GM19468 (cell line): ENCODE measurements at regions not wholly inside any gene's neighbourhood (a gene's known extent, or its start where the extent isn't known, plus 50 kb on each side); places are given as distances from the start of the nearest gene placed in this dataset.
"Not testable (repeated sequence)": the region's sequence is repeated elsewhere in the genome, so short reads cannot be mapped to it uniquely, and the experiment has no call there.

Experiments used
- ATAC-seq: cut with Tn5 transposase; IDR thresholded peaks from one replicate; pipeline ENCODE4 v1.9.1; 2021; ENCODE audit warnings: mild to moderate bottlenecking, moderate library complexity, moderate number of reproducible peaks; ENCODE audit not compliant: unreplicated experiment; ENCODE audit errors: extremely low read depth

DNA sequence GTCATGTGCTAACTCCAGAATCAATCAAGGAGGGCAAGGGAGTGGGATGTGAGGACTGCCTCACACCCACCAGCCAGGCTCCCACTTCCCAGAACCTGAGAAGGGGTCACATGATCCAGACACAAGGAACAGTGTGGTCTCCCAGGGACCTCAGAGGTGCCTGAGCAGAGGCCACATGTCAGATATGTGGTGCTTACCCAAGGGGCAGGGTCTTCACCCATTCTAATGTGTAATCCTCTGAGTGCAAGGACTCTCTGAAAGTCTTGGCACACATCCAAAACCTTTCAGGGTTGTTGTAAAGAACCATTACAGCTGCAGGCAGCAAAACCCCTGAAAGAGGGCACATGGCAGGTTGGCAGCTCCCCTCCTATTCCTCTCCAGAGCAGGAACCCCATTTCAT is 656.6 kb downstream of the UQCRFS1 start:
- no peak for ATAC-seq

DNA sequence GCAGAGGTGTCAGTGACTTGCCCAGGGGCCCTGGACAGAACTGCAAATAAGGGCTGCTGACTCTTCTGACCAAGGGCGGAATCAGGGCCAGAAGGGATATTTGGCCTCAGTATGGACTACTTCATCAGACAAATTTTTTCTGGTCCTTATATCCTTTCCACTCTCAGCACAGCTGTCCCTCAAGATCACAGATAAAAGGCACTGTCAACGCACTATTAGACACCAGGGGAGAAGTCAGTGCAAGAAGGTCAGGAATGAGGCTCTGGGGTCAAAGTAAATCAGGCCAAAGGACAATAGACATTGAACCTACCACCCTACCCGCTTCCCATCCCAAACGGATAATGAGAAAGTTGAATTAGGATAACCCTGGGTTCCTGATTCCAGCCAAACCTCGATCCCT is 657.6 kb downstream of the UQCRFS1 start:
- ATAC-seq, result no peak

DNA sequence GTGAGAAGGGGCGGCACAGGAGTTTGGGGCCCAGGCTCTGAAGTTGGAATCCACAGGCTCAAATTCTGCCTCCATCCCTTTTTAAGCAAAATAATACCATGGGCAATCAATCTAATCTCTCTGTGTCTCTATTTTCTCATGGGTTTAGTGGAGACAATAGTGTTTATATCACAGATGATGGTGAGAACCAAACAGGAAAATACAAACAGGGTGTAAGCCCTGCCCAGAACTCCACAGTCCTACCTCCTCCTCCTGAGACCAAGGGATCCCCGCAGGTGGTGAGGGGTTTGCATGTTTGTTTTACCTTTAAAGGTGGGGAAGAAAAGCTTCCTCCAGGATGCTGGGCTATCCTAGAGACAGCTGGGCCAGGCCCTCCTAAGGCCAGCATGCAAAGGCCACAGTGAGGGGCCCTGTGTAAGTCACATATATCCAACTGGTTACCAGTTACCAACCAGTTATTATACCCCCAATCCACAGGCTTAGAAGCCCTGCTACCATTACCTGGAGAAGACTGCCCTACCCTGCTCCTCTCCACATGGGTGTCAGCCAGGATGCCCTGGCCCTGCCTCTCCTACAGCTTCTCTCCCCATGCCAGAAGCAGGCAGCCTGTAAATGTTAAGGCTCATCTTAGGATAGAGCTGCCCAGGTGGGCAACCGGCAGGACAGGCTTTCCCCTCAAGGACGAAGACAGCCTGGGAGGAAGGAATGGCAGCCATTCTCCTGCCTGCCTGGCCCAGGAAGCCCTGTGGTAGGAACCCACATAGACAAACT is 658.4 kb downstream of the UQCRFS1 start:
- ATAC-seq, result no peak

DNA sequence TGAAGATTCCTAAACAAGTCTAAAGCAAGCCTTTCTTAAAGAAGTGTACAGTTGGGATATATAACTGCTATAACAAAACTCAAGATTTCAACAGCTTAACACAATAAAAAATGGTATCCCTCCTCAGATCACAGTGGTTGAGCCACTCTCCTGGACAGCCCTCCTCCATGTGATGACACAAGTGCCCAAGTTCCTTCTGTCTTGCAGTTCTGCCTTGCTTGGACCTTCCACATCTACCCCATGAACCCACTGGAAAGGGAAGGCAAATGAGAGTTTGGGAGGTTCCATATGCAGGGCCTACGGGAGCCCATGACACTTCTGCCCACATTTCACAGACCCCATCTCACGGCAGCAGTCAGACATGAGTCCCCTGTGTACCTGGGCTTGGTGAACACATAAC is 659.2 kb downstream of the UQCRFS1 start:
- no peak for ATAC-seq

DNA sequence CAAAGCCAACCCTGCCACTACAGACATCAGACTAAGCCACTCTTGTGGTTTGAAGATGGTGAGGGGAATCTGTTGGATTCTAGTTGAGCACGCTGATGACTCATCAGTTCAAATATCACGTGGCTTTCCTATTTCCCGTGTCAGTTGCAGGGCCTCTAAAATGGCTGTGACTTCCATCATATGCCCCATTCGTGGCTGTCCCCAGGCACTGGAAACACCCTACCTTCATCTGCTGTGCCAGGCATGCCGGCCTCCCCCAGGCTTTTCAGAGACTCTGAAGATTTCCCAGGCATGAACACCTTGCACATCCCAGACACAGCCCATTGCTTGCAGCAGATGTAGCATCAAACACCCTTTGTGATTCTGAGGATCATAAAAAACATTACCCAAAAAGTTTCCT is 659.9 kb downstream of the UQCRFS1 start:
- ATAC-seq, result no peak

DNA sequence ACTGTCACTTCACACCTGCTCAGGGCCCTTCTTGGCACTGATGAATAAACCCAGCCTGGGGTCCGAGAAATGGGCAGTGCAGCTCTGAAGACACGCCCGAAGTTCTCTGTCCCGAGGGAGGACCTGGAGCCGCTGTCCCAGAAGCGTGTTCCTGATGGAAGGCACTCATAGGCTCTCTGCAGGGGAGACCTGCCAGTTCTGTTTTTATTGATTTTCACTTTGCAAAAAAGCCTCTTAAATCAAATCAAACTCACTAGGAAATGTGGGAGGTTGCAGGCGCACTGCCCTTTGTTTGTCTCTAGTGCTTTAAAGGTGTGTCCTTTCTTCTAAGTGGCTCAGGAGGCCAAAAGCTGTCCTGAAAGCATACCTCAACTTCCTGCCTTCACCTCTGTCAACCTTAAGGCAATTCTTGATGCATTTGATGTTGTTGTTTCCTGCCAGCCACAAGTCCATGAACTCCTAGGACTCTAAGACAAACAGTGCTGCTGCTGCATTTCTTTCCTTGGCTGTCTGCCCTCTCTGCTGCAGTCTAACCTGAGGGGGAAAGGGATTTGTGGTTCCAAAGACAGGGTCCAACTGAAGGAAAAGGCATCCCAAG is 663.2 kb downstream of the UQCRFS1 start:
- no peak for ATAC-seq

DNA sequence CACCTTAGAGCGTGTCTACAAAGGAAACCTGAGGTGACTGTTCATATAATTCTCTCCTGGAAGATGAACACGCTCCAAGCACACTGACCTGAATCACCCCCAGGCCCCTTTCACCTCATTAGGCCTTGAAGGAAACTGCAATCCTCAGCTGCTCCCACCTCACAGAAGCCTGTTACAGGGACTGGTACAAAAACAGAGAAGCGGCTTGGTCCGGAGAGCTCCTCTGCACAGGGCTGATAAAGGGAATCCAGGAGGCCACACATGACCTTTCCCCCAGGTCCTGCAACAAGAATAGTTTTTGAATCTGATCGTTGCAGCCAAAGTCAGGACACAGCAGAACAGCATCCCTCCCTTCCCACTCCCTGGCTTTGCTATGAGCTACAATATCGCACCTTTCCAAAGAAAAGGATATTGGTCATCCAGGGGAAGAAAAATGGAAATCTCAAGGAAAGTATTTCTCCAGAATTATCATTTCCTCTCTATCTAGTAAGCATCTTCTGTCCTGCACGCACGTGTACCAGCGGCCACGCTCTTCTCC is 666.7 kb downstream of the UQCRFS1 start:
- ATAC-seq, result no peak

DNA sequence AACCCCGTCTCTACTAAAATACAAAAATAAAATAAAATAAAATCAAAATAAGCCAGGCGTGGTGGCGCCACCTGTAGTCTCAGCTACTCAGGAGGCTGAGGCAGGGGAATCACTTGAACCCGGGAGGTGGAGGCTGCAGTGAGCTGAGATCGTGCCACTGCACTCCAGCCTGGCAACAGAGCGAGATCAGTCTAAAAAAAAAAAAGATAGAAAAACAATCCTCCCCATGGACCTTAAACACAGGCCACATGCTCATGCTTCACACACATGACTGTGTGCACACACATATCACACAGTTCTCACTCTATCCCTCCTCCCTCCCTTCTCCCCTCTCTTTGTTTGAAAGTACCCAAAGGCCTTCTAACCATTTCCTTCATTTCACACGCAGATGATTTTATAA is 667.6 kb downstream of the UQCRFS1 start:
- ATAC-seq, result not testable (repeated sequence)

DNA sequence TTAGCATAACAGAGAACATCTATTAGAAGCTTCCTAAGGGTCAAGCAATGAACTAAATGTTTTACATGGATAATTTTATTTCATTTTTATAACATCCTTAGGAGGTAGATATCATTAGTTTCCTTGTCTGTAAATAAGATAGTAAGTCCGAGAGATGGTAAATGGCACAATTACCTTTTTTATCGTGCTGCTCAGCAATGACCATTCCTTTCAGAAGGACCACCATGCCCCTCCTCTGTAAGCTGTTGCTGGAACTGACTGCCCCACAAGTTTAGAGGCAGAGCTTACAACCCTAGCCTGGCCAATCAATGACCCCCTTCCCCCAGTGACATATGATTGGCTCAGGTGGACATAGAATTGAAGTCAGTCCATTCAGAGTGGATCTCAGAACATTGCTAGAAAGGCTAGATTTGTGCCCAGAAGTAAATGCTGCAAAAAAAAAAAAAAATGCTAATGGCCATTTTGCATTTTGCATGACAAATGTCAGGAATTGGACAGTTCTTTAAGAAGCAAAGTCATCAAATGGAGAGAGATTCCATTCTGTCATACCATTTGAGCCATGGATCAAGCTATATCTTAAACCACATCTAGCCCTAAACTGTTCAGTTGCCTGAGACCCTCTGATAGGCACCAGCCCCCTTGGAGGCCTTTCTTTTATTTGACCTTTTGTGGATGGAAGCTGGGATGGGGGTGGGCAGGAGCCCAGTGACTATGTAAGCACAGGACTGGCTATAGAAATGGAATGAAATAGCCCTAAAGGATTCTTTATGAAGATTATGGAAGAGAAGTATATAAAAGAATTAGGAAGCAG is 668.3 kb downstream of the UQCRFS1 start:
- no peak for ATAC-seq

DNA sequence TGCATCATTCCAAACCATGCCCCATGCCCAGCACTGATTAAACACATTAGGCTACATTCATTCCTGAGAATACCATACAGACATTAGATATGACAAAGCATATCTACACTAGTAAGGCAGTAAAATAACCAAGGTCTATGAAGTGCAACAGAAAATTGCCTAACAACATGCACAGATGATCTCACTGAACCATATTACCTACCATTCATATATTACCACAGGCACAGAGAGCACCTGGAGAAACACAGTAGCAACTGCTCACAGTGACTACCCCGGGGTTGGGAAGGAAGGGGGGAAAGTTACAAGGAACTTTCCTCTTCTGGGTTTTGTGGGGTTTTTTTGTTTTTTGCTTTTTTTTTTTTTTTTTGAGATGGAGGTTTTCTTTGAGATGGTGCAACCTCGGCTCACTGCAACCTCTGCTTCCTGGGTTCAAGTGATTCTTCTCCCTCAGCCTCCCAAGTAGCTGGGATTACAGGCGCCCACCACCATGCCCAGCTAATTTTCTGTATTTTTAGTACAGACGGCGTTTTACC is 669.6 kb downstream of the UQCRFS1 start:
- no peak for ATAC-seq

DNA sequence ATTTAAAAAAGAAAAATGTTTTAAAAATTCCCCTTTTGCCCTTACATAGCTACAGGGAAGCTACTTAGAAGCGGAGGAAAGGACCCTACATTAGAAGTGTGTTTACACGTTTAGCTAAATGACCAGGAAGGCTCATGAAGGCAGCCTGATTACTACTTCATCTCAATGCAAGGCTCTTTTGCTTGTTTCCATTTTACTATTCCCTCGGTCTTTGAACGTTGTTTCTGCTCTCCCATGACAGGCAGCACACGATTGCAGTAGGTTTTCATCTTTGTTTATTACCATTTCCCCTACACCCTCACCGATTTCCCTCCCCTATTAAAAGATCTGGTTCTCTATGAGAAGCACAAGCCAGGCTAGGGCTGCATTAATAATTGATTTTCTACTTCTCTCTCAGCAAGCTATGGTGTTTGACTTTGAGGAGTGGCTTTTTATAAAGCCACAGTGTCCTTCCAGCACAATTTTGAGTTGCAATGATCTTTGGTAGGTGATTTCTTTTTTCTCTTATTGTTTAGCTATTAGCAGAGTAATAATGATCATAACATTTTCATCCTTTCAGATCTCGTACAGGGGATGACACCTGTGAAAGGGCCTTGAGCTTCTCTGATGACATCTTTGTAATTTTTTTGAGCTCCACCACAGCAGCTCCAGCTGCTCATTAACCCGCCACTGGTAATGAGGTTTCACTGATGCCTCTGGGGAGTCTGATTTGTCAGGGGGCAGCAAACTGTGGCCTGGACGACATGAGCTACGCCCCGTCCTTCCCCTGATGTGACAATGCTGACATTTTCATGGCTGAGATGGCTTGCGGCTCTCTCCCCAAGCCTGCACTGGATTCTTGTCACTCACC is 670.3 kb downstream of the UQCRFS1 start:
- ATAC-seq, result peak; percentile 52

DNA sequence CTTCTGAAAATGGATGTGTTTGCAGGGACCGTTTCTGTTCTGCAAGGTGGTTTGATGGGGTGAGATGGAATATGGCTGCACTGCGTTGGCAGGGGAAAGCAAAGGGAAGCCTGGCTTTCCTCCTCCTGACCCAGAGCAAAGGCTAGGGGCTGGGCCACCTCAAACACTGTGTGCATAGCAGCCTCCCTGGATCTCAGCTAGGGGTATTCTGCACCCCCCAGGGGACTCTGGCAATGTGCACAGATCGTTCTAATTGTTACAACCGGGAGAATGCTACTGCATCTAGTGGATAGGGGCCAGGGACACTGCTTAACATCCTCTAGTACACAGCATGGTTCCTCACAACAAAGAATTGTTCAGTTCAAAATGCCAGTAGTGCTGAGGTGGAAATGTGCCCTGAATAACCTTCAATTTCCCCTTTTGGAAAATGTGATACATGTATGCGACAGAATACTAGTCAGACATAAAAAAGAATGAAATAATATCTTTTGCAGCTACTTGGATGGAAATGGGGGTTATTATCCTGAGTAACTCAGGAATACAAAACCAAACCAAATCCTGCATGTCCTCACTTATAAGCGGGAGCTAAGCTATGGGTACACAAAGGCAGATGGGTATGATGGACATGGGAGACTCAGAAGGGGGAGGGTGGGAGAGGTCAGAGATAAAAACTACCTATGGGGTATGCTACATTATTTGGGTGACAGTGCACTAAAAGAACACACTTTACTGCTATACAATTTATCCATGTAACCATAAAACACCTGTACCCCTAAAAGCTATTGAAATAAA is 671.2 kb downstream of the UQCRFS1 start:
- no peak for ATAC-seq

DNA sequence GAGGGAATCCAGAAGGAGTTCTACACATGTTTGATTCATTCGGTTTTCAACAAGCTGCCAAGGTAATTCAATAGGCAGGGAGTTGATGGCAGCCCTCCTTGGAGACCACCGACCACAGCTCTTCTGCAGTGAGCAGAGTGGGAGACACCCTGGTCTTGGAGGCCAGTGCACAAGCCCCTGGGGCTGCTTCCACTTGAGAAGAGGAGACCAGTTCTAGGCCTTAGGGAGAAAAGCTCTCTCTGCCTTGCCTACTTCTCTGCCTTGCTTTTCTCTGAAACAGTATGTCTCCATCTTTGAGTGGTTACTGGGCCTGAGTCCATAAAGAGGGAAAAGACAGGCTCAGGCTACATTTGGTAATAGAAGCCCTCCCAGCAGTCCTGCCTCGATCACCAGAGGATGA is 671.9 kb downstream of the UQCRFS1 start:
- ATAC-seq, result no peak

DNA sequence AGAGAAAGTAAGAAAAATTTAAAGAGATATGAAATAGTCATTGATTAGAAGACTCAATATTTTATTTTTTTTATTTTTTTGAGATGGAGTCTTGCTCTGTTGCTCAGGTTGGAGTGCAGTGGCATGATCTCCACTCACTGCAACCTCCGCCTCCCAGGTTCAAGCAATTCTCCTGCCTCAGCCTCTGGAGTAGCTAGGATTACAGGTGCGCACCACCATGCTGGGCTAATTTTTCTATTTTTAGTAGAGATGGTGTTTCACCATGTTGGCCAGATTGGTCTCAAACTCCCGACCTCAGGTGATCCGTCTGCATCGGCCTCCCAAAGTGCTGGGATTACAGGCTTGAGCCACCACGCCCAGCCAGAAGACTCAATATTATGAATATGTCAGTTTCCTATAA is 672.6 kb downstream of the UQCRFS1 start:
- not testable (repeated sequence) for ATAC-seq

DNA sequence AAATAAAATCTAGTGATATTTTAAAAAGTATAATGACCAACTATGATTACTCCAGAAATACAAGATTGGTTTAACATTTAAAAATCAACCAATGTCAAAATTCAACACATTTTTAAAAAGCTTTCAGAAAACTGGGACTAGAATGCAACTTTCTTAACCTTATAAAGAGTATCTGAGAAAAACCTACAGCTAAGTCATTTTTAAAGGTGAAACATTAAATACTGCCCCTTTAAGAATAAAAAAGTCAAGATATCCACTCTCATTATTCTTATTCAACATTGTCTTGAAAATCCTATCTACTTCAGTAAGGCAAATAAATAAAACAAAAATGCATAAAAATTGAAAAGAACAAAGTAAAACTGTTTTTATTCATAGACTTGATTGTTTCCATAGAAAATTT is 673.2 kb downstream of the UQCRFS1 start:
- no peak for ATAC-seq

DNA sequence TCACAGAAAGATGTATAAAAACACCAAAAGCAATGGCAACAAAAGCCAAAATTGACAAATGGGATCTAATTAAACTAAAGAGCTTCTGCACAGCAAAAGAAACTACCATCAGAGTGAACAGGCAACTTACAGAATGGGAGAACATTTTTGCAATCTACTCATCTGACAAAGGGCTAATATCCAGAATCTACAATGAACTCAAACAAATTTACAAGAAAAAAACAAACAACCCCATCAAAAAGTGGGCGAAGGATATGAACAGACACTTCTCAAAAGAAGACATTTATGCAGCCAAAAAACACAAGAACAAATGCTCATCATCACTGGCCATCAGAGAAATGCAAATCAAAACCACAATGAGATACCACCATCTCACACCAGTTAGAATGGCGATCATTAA is 674.4 kb downstream of the UQCRFS1 start:
- ATAC-seq, result not testable (repeated sequence)

DNA sequence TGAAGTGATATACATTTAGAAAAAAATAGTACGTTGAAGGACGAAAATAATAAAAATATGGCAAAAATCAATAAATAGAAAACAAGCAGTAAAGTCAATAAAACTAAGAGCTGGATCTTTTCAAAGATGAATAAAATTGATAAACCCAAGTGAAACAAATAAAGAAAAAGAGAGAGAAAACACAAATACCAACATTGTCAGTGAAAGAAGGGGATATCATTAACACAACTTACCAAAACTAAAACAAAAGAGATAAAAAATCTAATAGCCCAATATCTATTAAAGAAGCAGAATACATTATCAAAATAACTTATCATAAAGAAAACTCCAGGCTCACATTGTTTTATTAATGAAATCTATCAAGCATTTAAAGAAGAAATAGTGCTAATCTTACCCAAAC is 675.1 kb downstream of the UQCRFS1 start:
- ATAC-seq, result no peak

DNA sequence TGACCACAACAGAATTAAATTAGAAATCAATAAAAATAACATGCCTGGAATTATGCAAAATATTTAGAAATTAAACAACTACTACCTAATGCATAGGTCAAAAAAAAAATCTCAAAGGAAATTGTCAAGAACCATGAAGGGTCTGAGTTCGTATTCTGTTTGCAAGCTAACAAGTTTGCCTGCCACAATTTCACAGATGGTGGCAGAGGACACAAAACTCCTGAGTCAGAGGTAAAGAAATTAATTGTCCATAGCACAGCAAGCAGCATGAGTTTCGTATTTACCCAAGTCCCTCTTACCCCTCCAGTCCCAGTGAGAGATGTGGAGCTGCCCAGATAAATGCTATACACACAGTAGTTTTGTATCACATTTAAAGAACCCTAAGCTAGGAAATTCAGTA is 675.9 kb downstream of the UQCRFS1 start:
- no peak for ATAC-seq

DNA sequence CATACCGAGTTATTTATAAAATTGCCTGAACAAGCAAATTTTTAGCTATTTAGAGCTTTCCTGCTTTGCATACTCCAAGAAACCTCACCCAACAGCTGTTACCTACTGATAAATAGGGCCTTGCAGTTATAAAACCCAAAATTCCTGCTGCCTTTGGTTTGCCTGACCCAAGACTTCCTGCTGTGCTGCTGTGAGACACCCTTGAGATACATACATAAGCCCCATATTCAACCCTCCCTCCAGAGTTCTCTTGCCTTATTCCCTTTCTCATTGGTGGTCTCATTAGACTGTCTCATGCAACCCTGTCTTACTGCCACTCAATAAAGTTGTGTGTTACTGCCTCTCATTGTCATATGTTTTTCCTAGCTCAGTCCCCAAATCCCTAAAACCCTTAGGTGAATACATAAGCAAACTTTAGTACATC is 677.6 kb downstream of the UQCRFS1 start:
- ATAC-seq, result no peak
